ENCODE measurements at regions not wholly inside any gene's neighbourhood (a gene's known extent, or its start where the extent isn't known, plus 50 kb on each side); places are given as distances from the start of the nearest gene placed in this dataset.

DNA sequence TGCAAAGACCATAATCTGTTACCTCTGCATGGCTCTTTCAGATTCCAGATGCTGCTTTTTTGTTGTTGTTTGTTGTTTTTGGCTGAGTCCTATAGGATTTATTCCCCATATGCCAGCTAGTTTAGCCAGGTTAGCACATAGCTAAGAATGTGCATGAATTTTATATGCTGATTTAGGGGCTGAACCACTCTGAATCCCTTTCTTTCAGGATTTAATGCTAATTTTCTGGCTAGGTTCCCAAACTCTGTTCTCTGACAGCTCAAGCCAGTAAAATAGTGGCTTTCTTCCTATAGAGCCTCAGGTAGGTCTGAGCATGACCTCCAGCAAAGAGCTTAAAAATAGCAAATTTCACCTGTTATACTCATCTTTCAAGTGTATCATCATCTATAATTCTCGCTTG lies 521.4 kb downstream of the CAAP1 start:
- TF ChIP-seq, protein P1, sequence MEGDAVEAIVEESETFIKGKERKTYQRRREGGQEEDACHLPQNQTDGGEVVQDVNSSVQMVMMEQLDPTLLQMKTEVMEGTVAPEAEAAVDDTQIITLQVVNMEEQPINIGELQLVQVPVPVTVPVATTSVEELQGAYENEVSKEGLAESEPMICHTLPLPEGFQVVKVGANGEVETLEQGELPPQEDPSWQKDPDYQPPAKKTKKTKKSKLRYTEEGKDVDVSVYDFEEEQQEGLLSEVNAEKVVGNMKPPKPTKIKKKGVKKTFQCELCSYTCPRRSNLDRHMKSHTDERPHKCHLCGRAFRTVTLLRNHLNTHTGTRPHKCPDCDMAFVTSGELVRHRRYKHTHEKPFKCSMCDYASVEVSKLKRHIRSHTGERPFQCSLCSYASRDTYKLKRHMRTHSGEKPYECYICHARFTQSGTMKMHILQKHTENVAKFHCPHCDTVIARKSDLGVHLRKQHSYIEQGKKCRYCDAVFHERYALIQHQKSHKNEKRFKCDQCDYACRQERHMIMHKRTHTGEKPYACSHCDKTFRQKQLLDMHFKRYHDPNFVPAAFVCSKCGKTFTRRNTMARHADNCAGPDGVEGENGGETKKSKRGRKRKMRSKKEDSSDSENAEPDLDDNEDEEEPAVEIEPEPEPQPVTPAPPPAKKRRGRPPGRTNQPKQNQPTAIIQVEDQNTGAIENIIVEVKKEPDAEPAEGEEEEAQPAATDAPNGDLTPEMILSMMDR (IDR thresholded peaks at IDR 0.05), result no peak
- no peak for TF ChIP-seq POLR2A (IDR thresholded peaks at IDR 0.05)

Data from body of pancreas (tissue), 4 donors.